ACC112 (cell line): ENCODE measurements at regions not wholly inside any gene's neighbourhood (a gene's known extent, or its start where the extent isn't known, plus 50 kb on each side); places are given as distances from the start of the nearest gene placed in this dataset.

Source experiments
- H2AFZ ChIP-seq: fragments of 200-600 bp; sonication (generic); one replicate; pipeline ENCODE4 v1.6.0; 2017; ENCODE audit warnings: antibody characterized with exemption, low read length; ENCODE audit not compliant: unreplicated experiment
- H3K27ac ChIP-seq: fragments of 200-600 bp; sonication (generic); 2 replicates; pipeline ENCODE4 v1.5.1; 2014; ENCODE audit warnings: low read depth, mild to moderate bottlenecking, antibody characterized with exemption, low read length, moderate library complexity
- H3K27me3 ChIP-seq: fragments of 200-600 bp; sonication (generic); 2 replicates; pipeline ENCODE4 v1.6.1; 2014; ENCODE audit warnings: mild to moderate bottlenecking, antibody characterized with exemption, low read length, moderate library complexity, mixed read lengths; ENCODE audit not compliant: insufficient read depth
- H3K36me3 ChIP-seq: fragments of 200-600 bp; sonication (generic); 2 replicates; pipeline ENCODE4 v1.6.1; 2016; ENCODE audit warnings: mild to moderate bottlenecking, antibody characterized with exemption, low read length, moderate library complexity, mixed read lengths; ENCODE audit not compliant: insufficient read depth
- H3K4me1 ChIP-seq: fragments of 200-600 bp; sonication (generic); one replicate; pipeline ENCODE4 v1.6.1; 2016; ENCODE audit warnings: low read length, mixed read lengths; ENCODE audit not compliant: insufficient read depth, unreplicated experiment, control insufficient read depth
- H3K4me3 ChIP-seq: fragments of 200-600 bp; sonication (generic); 2 replicates; pipeline ENCODE4 v1.5.1; 2014; ENCODE audit warnings: mild to moderate bottlenecking, low read depth, low read length
- H3K79me2 ChIP-seq: fragments of 200-600 bp; sonication (generic); one replicate; pipeline ENCODE4 v1.6.0; 2016; ENCODE audit warnings: low read length; ENCODE audit not compliant: control insufficient read depth, unreplicated experiment, insufficient read depth

GRCh38 chr14:22476887-22477286 is 112.1 kb downstream of the DAD1 start:
- no peak overlapping the region for H3K4me3 ChIP-seq
- H2AFZ ChIP-seq: no peak overlapping the region
- peaks cover 62% of the 10 kb centered on the region for H3K27me3 ChIP-seq
- no peak overlapping the region for H3K27ac ChIP-seq
- H3K79me2 ChIP-seq: no peaks in the 10 kb centered on the region
- H3K36me3 ChIP-seq: no peaks in the 10 kb centered on the region
- peaks cover 10% of the 10 kb centered on the region for H3K4me1 ChIP-seq

GRCh38 chr14:22476005-22476751 is 112.8 kb downstream of the DAD1 start:
- Histone ChIP-seq H3K27me3 (peaks cover 55% of the 10 kb centered on the region), H2AFZ (no peak overlapping the region), H3K4me1 (peaks cover 10% of the 10 kb centered on the region), H3K4me3 (no peak overlapping the region), H3K27ac (no peak overlapping the region), H3K79me2 (no peaks in the 10 kb centered on the region), H3K36me3 (no peaks in the 10 kb centered on the region)

- H3K4me3 ChIP-seq: no peak overlapping the region
- no peak overlapping the region for H3K27ac ChIP-seq
- peaks cover 10% of the 10 kb centered on the region for H3K4me1 ChIP-seq
- peaks cover 52% of the 10 kb centered on the region for H3K27me3 ChIP-seq
- H3K79me2 ChIP-seq: no peaks in the 10 kb centered on the region
- H2AFZ ChIP-seq: no peak overlapping the region
- no peaks in the 10 kb centered on the region for H3K36me3 ChIP-seq
Observed at GRCh38 chr14:22475381-22475780, 113.6 kb downstream of the DAD1 start.

DNA sequence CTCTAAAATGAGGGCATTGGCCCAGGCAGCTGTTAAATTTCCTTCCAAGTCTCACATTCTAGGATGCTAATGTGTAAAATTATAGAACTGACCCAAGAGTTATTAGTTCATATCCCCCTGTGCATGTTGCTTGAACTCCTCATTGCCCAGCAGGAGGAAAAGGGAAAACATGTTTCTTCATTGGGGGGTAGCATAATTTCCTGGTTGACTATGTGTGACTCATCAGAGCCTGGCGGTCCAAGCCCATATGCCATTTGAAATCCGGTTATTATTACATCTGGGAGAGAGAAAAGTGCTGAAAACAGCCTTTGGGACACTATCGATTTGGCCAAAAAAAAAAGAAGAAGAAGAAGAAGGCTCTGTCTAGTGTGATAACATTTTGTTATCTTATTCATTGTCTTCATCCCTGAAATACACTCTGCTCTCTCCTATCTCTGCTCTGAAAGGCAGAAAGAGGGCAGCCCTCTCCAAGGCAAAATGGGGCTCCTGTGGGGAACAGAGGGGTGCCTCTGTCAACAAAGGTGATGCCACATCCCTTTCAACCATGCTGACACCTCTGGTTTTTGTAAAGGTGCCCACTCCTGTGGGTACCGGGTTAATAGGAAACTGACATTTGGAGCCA is 114.2 kb downstream of the DAD1 start:
- Histone ChIP-seq H3K36me3 (no peaks in the 10 kb centered on the region), H2AFZ (no peak overlapping the region), H3K27me3 (peaks cover 50% of the 10 kb centered on the region), H3K27ac (no peak overlapping the region), H3K79me2 (no peaks in the 10 kb centered on the region), H3K4me3 (no peak overlapping the region), H3K4me1 (peaks cover 10% of the 10 kb centered on the region)

GRCh38 chr14:22472935-22473854 is 115.8 kb downstream of the DAD1 start:
- Histone ChIP-seq H3K27ac (no peak overlapping the region), H3K27me3 (peaks cover 42% of the 10 kb centered on the region), H3K79me2 (no peaks in the 10 kb centered on the region), H2AFZ (no peak overlapping the region), H3K4me3 (no peak overlapping the region), H3K4me1 (peaks cover 10% of the 10 kb centered on the region), H3K36me3 (no peaks in the 10 kb centered on the region)

- H3K36me3 ChIP-seq: no peaks in the 10 kb centered on the region
- H2AFZ ChIP-seq: no peak overlapping the region
- no peak overlapping the region for H3K27ac ChIP-seq
- H3K27me3 ChIP-seq: peaks cover 34% of the 10 kb centered on the region
- peaks cover 10% of the 10 kb centered on the region for H3K4me1 ChIP-seq
- no peaks in the 10 kb centered on the region for H3K79me2 ChIP-seq
- no peak overlapping the region for H3K4me3 ChIP-seq
Observed at GRCh38 chr14:22472466-22472865, 116.6 kb downstream of the DAD1 start.

DNA sequence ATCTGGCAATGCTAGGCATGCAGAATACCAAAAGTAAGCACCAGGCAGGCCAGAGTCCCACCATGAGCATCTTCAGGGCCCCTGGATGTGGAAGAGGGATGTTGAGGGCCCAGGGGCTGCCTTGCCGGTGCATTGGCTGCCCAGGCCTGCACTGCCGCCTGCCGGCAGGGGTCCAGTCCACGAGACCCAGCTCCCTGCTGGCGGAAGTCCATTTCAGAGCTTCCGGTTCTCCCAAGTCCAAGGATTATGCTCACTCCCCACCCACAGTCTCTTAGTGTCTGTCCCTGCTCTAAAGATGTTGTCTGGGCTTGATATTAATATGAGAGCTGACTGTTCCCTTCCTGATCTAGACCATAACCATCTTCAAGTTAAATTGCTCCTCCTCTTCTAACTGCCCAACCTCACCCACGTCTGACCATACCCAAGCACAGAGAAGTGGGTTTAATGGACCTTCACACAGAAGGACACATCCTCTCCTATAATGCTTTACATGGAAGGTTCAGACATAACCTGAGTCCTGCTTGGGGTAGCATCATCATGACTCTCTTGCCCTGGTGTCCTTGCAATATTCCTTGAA is 117.4 kb downstream of the DAD1 start:
- no peak overlapping the region for H2AFZ ChIP-seq
- no peaks in the 10 kb centered on the region for H3K79me2 ChIP-seq

DNA sequence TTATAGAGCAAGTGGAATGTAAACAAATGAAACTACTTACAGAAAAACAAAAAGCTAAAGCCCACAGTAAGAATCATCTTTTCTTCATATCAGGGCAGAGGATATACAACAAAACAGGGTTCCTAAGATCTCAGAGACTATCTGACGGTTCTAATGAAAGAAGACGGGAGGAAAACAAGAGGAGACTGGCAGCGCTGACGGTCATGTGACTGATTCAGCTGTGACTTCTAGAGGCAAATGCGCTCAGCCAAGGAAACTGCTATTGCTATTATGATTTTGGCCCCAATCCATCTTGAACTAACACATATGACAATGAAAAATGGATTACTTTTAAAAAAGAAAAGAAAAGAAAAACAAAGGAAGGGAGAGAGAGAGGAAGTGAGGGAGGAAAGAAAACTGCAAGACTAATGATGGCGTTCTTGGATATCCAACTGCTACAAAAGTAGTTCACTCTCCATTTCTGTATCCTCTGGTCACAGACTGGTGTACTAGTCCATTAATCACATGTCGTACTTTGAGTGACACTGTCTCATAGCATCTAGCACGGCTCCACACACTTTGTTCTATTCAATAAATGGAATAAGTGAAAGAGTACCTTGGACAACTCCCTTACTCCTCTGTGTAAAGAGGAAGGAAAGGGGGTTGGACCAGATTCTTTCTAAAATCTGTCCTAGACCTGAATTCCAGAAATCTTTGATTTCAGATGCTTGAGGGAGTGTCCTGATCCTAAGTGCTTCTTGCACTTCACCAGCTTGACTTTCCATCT is 119.3 kb downstream of the DAD1 start:
- no peaks in the 10 kb centered on the region for H3K36me3 ChIP-seq
- no peaks in the 10 kb centered on the region for H3K79me2 ChIP-seq
- peaks cover 16% of the 10 kb centered on the region for H3K27me3 ChIP-seq
- H2AFZ ChIP-seq: no peak overlapping the region
- H3K27ac ChIP-seq: no peak overlapping the region
- H3K4me1 ChIP-seq: peaks cover 28% of the 10 kb centered on the region
- H3K4me3 ChIP-seq: no peak overlapping the region

More for the DNA sequence above, 117.4 kb downstream of the DAD1 start:
- no peak overlapping the region for H3K4me3 ChIP-seq
- H3K27me3 ChIP-seq: peaks cover 26% of the 10 kb centered on the region
- no peaks in the 10 kb centered on the region for H3K36me3 ChIP-seq
- H3K27ac ChIP-seq: no peak overlapping the region
- H3K4me1 ChIP-seq: peaks cover 13% of the 10 kb centered on the region

DNA sequence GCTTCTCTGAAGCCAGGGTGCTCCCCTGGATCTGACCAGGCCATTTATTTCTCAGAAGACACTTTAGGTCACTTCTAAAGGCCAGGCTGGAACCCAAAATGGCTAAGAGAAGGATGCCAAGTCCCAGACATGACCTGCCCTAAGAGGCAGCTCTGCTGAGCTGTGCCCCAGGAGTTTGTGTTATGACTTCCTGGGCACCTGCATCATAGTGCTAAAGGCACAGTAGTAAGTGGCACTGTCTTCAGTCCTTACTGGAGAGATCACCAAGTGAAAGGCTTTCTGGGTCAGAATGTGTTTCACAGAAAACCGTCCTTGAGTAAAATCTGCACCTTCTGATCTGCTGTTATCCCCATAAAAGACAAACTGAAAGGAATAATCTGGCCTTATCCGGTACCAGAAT is 120.2 kb downstream of the DAD1 start:
- H3K4me3 ChIP-seq: no peak overlapping the region
- H2AFZ ChIP-seq: no peak overlapping the region
- peaks cover 16% of the 10 kb centered on the region for H3K27me3 ChIP-seq
- no peaks in the 10 kb centered on the region for H3K79me2 ChIP-seq
- peaks cover 23% of the 10 kb centered on the region for H3K4me1 ChIP-seq
- H3K36me3 ChIP-seq: no peaks in the 10 kb centered on the region
- no peak overlapping the region for H3K27ac ChIP-seq

DNA sequence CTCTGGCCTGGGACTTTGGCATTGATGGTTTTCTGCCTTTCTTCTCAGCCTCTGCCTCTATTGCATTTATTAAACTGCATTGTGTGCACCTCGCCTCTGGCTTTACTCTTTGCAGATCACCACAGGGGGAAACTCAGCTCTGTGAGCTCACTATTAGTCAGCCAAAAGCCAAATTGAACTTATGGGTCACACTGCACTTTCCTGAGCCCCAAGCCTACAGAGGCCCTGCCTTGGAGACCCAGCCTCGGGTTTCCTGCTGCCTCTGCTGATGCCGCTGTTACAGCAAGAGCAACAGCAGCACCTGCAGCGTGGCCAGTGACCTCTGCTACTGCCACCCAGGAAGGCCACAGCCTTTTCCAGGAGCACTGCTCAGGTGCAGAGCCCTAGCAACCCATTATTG is 122.5 kb downstream of the DAD1 start:
- H3K4me1 ChIP-seq: peaks cover 23% of the 10 kb centered on the region
- no peak overlapping the region for H2AFZ ChIP-seq

More for the DNA sequence above, 122.5 kb downstream of the DAD1 start:
- H3K27ac ChIP-seq: no peak overlapping the region
- no peak overlapping the region for H3K4me3 ChIP-seq
- H3K79me2 ChIP-seq: no peaks in the 10 kb centered on the region
- peaks cover 21% of the 10 kb centered on the region for H3K27me3 ChIP-seq
- H3K36me3 ChIP-seq: no peaks in the 10 kb centered on the region
